Right lobe of liver (tissue), 4 donors: ENCODE measurements at regions not wholly inside any gene's neighbourhood (a gene's known extent, or its start where the extent isn't known, plus 50 kb on each side); places are given as distances from the start of the nearest gene placed in this dataset.

Source experiments
- CTCF ChIP-seq, 4 donors: fragments of 200-600 bp in 3 of 4; fragments of 450-650 bp in 1 of 4; IDR thresholded peaks; one replicate each; pipeline versions ENCODE4 v1.5.1 to v1.8.0; 2016 to 2022; ENCODE audit warnings: antibody characterized with exemption in 4 of 4, mild to moderate bottlenecking in 2 of 4
- POLR2A ChIP-seq: fragments of 450-650 bp; IDR thresholded peaks from one replicate; pipeline ENCODE4 v1.6.1; 2017; ENCODE audit warnings: antibody characterized with exemption, mild to moderate bottlenecking
- donor health status: DM: no; HTN: no; CAD: no.
- donor health status: DM: no; HTN: no; CAD: no.
- donor health status: DM: no; HTN: yes; CAD: no.

DNA sequence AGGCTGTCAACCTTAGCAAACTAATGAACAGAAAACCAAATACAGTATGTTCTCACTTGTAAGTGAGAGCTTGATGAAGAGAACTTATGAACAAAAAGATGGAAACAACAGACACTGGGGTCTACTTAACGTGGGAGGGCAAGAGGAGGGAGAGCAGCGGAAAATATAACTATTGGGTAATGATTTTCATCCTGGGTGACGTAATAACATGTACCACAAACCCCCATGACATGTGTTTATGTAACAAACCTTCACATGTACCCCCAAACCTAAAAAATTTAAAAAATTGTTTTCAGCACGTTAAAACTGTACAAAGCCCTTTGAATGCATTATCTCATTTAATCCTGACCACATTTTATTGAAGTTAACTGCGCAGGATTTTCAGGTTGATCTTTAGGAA, 64.9 kb upstream of the RBMS1 start:
- TF ChIP-seq CTCF (IDR thresholded peaks at IDR 0.05) (no peak), POLR2A (no peak)
